ENCODE measurements at regions not wholly inside any gene's neighbourhood (a gene's known extent, or its start where the extent isn't known, plus 50 kb on each side); places are given as distances from the start of the nearest gene placed in this dataset.

- no peaks in the 10 kb centered on the region for H3K27me3 ChIP-seq
- no peaks in the 10 kb centered on the region for H3K9me3 ChIP-seq
- WGBS, 2 donors: 90 to 91% methylated on average over 7 of the region's 7 CpGs
- intact Hi-C loops (cut with DNase I): no loop called here
- H3K4me3 ChIP-seq: no peak overlapping the region
- no peaks in the 10 kb centered on the region for H3K36me3 ChIP-seq
- no peak overlapping the region for H3K27ac ChIP-seq
- H3K4me1 ChIP-seq: no peaks in the 10 kb centered on the region
- TF ChIP-seq POLR2A (IDR thresholded peaks at IDR 0.05) (no peak), EP300 (IDR thresholded peaks at IDR 0.05) (no peak), POLR2AphosphoS5 (IDR thresholded peaks at IDR 0.05) (no peak)
- TF ChIP-seq, protein P1, sequence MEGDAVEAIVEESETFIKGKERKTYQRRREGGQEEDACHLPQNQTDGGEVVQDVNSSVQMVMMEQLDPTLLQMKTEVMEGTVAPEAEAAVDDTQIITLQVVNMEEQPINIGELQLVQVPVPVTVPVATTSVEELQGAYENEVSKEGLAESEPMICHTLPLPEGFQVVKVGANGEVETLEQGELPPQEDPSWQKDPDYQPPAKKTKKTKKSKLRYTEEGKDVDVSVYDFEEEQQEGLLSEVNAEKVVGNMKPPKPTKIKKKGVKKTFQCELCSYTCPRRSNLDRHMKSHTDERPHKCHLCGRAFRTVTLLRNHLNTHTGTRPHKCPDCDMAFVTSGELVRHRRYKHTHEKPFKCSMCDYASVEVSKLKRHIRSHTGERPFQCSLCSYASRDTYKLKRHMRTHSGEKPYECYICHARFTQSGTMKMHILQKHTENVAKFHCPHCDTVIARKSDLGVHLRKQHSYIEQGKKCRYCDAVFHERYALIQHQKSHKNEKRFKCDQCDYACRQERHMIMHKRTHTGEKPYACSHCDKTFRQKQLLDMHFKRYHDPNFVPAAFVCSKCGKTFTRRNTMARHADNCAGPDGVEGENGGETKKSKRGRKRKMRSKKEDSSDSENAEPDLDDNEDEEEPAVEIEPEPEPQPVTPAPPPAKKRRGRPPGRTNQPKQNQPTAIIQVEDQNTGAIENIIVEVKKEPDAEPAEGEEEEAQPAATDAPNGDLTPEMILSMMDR (IDR thresholded peaks at IDR 0.05): no peak
- DNase-seq: no peak
Observed at GRCh38 chr6:43848671-43849391, 78.8 kb downstream of the VEGFA start.

DNA sequence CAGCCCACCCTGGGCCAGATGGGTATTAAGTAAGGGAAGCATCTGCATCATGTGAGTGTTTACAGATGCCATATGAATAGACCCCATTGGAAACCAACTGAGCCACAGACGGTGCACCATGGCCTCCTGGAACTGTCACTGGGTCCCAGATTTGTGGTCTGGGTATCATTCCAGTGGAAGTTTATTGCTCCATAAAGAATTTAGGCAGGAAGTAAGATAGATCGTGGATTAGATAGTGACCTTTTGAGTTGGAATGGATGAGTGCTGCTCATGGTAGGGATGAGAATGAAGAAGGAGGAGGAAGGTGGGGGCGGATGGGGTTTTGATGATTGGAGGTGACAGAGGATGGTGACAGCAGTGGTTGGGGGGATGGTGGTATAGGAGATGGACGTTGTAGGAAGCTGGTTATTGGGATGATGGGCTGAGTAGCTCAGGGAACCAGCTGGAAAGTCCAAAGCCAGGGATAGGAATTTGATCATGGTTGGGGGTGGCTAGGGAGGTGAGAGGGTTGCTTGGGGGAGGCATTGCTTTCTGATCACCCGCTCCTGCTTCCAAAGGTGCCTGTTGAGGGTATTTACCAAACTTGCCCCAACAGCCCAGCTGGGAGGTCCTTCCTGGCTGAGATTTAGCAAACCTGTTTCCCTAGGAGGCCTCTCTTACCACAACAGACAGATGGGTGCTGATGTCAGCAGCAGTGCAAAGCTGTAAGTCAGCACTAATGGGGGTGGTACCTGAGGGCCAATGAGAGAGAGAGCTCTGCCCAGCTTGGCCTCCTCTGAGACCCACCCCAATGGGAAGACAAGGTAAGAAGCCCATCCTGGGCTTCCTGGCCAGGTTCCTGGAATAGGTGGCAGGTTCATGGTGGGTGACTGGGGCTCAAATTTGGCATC, 78.0 kb downstream of the VEGFA start:
- intact Hi-C loops (cut with DNase I): no loop called here
- H3K27me3 ChIP-seq: no peaks in the 10 kb centered on the region
- DNase-seq: no peak
- H3K9me3 ChIP-seq: no peaks in the 10 kb centered on the region
- TF ChIP-seq POLR2A (IDR thresholded peaks at IDR 0.05) (no peak), EP300 (IDR thresholded peaks at IDR 0.05) (no peak), POLR2AphosphoS5 (IDR thresholded peaks at IDR 0.05) (no peak)
- TF ChIP-seq, protein P1 (IDR thresholded peaks at IDR 0.05): no peak
- WGBS, 2 donors: 65 to 71% methylated on average over 5 of the region's 5 CpGs
- no peak overlapping the region for H3K27ac ChIP-seq
- H3K4me1 ChIP-seq: no peaks in the 10 kb centered on the region
- no peak overlapping the region for H3K4me3 ChIP-seq
- no peaks in the 10 kb centered on the region for H3K36me3 ChIP-seq

DNA sequence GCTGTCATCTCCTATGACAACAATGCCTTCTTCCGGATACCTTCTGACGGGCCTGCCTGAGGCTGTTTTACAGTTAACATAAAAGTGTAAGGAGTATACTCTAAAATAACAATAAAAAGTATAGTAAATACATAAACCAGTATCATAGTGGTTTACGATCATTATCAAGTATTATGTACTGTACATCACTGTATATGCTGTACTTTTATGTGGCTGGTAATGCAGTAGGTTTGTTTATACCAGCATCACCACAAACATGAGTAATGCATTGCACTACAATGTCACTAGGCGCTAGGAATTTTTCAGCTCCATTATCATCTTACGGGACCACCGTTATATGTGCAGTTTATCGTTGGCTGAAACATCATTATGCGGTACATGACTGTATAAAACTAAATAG, 76.5 kb downstream of the VEGFA start:
- H3K4me3 ChIP-seq: no peak overlapping the region
- no peak overlapping the region for H3K27ac ChIP-seq
- 51 to 75% methylated on average over 8 of the region's 8 CpGs for WGBS, 2 donors
- no peaks in the 10 kb centered on the region for H3K9me3 ChIP-seq
- no peaks in the 10 kb centered on the region for H3K27me3 ChIP-seq
- no peaks in the 10 kb centered on the region for H3K36me3 ChIP-seq
- TF ChIP-seq, protein P1 (IDR thresholded peaks at IDR 0.05): no peak
- TF ChIP-seq EP300 (IDR thresholded peaks at IDR 0.05) (no peak), POLR2AphosphoS5 (IDR thresholded peaks at IDR 0.05) (no peak), POLR2A (IDR thresholded peaks at IDR 0.05) (no peak)
- no peak for DNase-seq
- intact Hi-C loops (cut with DNase I): no loop called here
- no peaks in the 10 kb centered on the region for H3K4me1 ChIP-seq

- Histone ChIP-seq H3K4me3 (no peak overlapping the region), H3K4me1 (no peaks in the 10 kb centered on the region), H3K27me3 (no peaks in the 10 kb centered on the region), H3K36me3 (no peaks in the 10 kb centered on the region), H3K9me3 (no peaks in the 10 kb centered on the region), H3K27ac (no peak overlapping the region)
- intact Hi-C loops (cut with DNase I): no loop called here
- DNase-seq: no peak
- 53 to 72% methylated on average over 3 of the region's 3 CpGs for WGBS, 2 donors
- TF ChIP-seq POLR2AphosphoS5 (IDR thresholded peaks at IDR 0.05): no peak
Observed at GRCh38 chr6:43845646-43846045, 75.6 kb downstream of the VEGFA start.

GRCh38 chr6:43843669-43844171, 73.7 kb downstream of the VEGFA start:
- no peaks in the 10 kb centered on the region for H3K4me1 ChIP-seq
- TF ChIP-seq, protein P1 (IDR thresholded peaks at IDR 0.05): no peak
- TF ChIP-seq POLR2AphosphoS5 (IDR thresholded peaks at IDR 0.05): no peak
- no peak for TF ChIP-seq EP300 (IDR thresholded peaks at IDR 0.05)
- TF ChIP-seq POLR2A (IDR thresholded peaks at IDR 0.05): no peak
- H3K4me3 ChIP-seq: no peak overlapping the region
- H3K9me3 ChIP-seq: no peaks in the 10 kb centered on the region
- no peaks in the 10 kb centered on the region for H3K27me3 ChIP-seq
- DNase-seq: no peak
- no peak overlapping the region for H3K27ac ChIP-seq
- intact Hi-C loops (cut with DNase I): no loop called here
- H3K36me3 ChIP-seq: no peaks in the 10 kb centered on the region
- 95 to 97% methylated on average over 4 of the region's 4 CpGs for WGBS, 2 donors

Data from sigmoid colon (tissue), 6 donors.